Cardiac muscle cell (in vitro differentiated cells and primary cell): ENCODE measurements at regions not wholly inside any gene's neighbourhood (a gene's known extent, or its start where the extent isn't known, plus 50 kb on each side); places are given as distances from the start of the nearest gene placed in this dataset.

Experiments used
- DNase-seq, 2 donors: peaks; one replicate each; pipeline versions ENCODE4 v3.0.0 to v3.0.0-alpha.2; 2010 to 2017; ENCODE audit warnings: low read depth in 1 of 2, low spot score in 1 of 2
- H3K27ac ChIP-seq: fragments of 200-600 bp; sonication (generic); 2 replicates; pipeline ENCODE4 v1.5.1; 2016
- H3K27me3 ChIP-seq: fragments of 200-600 bp; sonication (generic); 2 replicates; pipeline ENCODE4 v1.6.0; 2016; ENCODE audit warnings: control low read depth
- H3K36me3 ChIP-seq: fragments of 200-600 bp; sonication (generic); 2 replicates; pipeline ENCODE4 v1.5.1; 2016; ENCODE audit warnings: control low read depth
- H3K4me1 ChIP-seq: fragments of 200-600 bp; sonication (generic); 2 replicates; pipeline ENCODE4 v1.8.1; 2017; ENCODE audit warnings: low read depth, mild to moderate bottlenecking, mixed run types
- H3K4me3 ChIP-seq: fragments of 200-600 bp; sonication (generic); 2 replicates; pipeline ENCODE4 v1.5.1; 2016; ENCODE audit warnings: mild to moderate bottlenecking
- H3K9me3 ChIP-seq: fragments of 200-600 bp; sonication (generic); 2 replicates; pipeline ENCODE4 v1.5.1; 2017; ENCODE audit warnings: low read depth, mild to moderate bottlenecking, control low read depth
- CTCF ChIP-seq: IDR thresholded peaks from 2 replicates; pipeline ENCODE4 v1.5.1; 2012; ENCODE audit warnings: low read depth, mild to moderate bottlenecking, low read length

GRCh38 chr2:113829761-113830160 is 60.1 kb upstream of the ACTR3 start:
- no peak for TF ChIP-seq CTCF
- H3K4me3 ChIP-seq = no peak overlapping the region
- no peaks in the 10 kb centered on the region for H3K36me3 ChIP-seq
- no peaks in the 10 kb centered on the region for H3K9me3 ChIP-seq
- no peak for DNase-seq
- H3K27ac ChIP-seq = no peak overlapping the region
- no peaks in the 10 kb centered on the region for H3K27me3 ChIP-seq
- H3K4me1 ChIP-seq = no peaks in the 10 kb centered on the region

- H3K27ac ChIP-seq = no peak overlapping the region
- no peaks in the 10 kb centered on the region for H3K4me1 ChIP-seq
- DNase-seq = peak in 1 of 2 donors; percentile 64
- H3K27me3 ChIP-seq = no peaks in the 10 kb centered on the region
- TF ChIP-seq CTCF = no peak
- no peaks in the 10 kb centered on the region for H3K36me3 ChIP-seq
- no peak overlapping the region for H3K4me3 ChIP-seq
- H3K9me3 ChIP-seq = no peaks in the 10 kb centered on the region
These were observed 60.6 kb upstream of the ACTR3 start for GRCh38 chr2:113829270-113829669.

- H3K4me1 ChIP-seq = no peaks in the 10 kb centered on the region
- no peak overlapping the region for H3K27ac ChIP-seq
These were observed 61.7 kb upstream of the ACTR3 start for GRCh38 chr2:113828049-113828742.

GRCh38 chr2:113827426-113827825 is 62.5 kb upstream of the ACTR3 start:
- no peak overlapping the region for H3K4me3 ChIP-seq
- no peak overlapping the region for H3K27ac ChIP-seq
- TF ChIP-seq CTCF = no peak
- H3K27me3 ChIP-seq = no peaks in the 10 kb centered on the region
- H3K36me3 ChIP-seq = no peaks in the 10 kb centered on the region
- no peak for DNase-seq
- H3K9me3 ChIP-seq = no peaks in the 10 kb centered on the region
- no peaks in the 10 kb centered on the region for H3K4me1 ChIP-seq

More at GRCh38 chr2:113828049-113828742, 61.7 kb upstream of the ACTR3 start:
- no peak overlapping the region for H3K4me3 ChIP-seq
- no peaks in the 10 kb centered on the region for H3K27me3 ChIP-seq
- DNase-seq = no peak
- no peaks in the 10 kb centered on the region for H3K36me3 ChIP-seq
- H3K9me3 ChIP-seq = no peaks in the 10 kb centered on the region
- TF ChIP-seq CTCF = no peak

GRCh38 chr2:113826346-113827285 is 63.3 kb upstream of the ACTR3 start:
- Histone ChIP-seq H3K4me1 (no peaks in the 10 kb centered on the region), H3K27ac (no peak overlapping the region), H3K9me3 (no peaks in the 10 kb centered on the region), H3K27me3 (no peaks in the 10 kb centered on the region), H3K4me3 (no peak overlapping the region), H3K36me3 (no peaks in the 10 kb centered on the region)
- DNase-seq = no peak
- no peak for TF ChIP-seq CTCF
